ENCODE measurements at regions not wholly inside any gene's neighbourhood (a gene's known extent, or its start where the extent isn't known, plus 50 kb on each side); places are given as distances from the start of the nearest gene placed in this dataset.

- no peak for TF ChIP-seq EZH2 (IDR thresholded peaks at IDR 0.05; ENCODE audit: borderline replicate concordance, low read length)
- no peak for TF ChIP-seq CTCF (IDR thresholded peaks at IDR 0.05; ENCODE audit: low read length)
These were observed 65.9 kb downstream of the KCNRG start for GRCh38 chr13:50080911-50081678.

Data from OCI-LY1 (cell line).